ENCODE measurements at regions not wholly inside any gene's neighbourhood (a gene's known extent, or its start where the extent isn't known, plus 50 kb on each side); places are given as distances from the start of the nearest gene placed in this dataset.

DNA sequence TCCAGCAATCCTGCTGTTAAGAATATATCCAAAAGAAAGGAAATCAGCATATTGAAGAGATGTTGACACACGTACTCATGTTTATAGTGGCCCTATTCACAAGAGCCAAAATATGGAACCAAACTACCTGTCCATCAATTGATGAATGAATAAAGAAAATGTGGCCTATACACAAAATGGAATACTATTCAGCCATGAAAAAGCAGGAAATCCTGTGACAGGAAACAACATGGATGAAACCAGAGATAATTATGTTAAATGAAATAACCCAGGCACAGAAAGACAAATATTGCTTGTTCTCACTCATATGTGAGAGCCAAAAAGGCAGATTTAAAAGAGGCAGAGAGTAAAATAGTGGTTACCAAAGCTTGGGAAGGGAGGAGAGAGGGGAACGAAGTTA is 127.1 kb downstream of the KCNJ2 start:
- TF ChIP-seq ZNF274 (IDR thresholded peaks at IDR 0.05; ENCODE audit: low read depth, low read length) = no peak
- no peak overlapping the region for H3K4me3 ChIP-seq (ENCODE audit: low read length)

GRCh38 chr17:70297397-70297796 is 128.1 kb downstream of the KCNJ2 start:
- TF ChIP-seq ZNF274 (IDR thresholded peaks at IDR 0.05; ENCODE audit: low read depth, low read length) = no peak
- H3K4me3 ChIP-seq (ENCODE audit: low read length) = no peak overlapping the region

DNA sequence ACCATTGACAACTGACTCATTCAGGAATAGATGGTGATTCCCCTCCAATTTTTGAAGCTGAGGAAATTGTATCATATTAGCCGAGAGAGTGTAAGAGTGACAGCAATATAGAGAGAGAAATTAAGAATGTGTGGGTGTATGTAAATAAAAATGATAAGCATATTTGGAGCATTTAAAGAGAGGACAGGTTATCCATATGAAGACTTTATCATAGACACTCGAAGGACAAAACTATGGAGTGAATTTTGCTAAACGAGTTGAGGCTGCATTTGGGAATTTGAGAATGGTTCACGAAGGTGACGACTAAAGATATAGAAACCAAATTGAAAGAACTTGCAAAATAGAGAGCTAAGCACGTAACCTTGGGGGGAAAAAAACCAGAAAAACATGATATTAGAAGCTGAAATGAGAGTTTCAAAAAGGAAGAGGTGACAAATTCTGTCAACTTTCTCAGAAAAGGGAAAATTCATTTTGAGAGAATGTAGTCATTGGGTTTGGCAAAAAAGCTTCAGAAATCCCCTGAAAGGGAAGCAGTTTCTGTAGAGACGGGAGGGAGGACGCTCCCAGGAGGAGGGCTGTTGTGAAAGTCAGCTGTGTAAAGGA is 129.7 kb downstream of the KCNJ2 start:
- TF ChIP-seq ZNF274 (IDR thresholded peaks at IDR 0.05; ENCODE audit: low read depth, low read length) = no peak
- H3K4me3 ChIP-seq (ENCODE audit: low read length) = no peak overlapping the region; the same call in 1 of the 2 replicates

- TF ChIP-seq ZNF274 (IDR thresholded peaks at IDR 0.05; ENCODE audit: low read depth, low read length) = no peak
- no peak overlapping the region for H3K4me3 ChIP-seq (ENCODE audit: low read length)
These were observed 138.3 kb downstream of the KCNJ2 start for GRCh38 chr17:70307430-70308225.

DNA sequence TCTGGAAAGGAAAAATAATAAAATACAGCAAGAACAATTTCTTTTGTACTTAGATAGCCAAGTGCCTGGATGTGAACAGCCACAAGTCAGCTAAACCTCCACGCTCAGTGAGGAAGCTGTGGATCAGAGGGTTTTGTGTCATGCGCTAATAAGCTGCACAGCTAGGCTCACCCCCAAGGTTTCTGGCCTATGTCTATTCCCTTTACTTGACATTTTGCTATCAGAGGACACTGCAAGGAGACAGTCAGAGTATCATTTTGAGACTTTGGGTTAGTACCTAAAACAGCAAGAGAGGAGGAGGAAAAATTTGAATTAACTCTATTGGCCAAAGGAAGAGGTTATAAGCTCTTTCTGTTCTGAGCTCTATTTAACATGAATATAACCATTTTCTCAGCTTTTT is 139.3 kb downstream of the KCNJ2 start:
- TF ChIP-seq ZNF274 (IDR thresholded peaks at IDR 0.05; ENCODE audit: low read depth, low read length) = no peak
- H3K4me3 ChIP-seq (ENCODE audit: low read length) = no peak overlapping the region

- no peak for TF ChIP-seq ZNF274 (IDR thresholded peaks at IDR 0.05; ENCODE audit: low read depth, low read length)
These were observed 140.9 kb downstream of the KCNJ2 start for GRCh38 chr17:70310221-70310672.

DNA sequence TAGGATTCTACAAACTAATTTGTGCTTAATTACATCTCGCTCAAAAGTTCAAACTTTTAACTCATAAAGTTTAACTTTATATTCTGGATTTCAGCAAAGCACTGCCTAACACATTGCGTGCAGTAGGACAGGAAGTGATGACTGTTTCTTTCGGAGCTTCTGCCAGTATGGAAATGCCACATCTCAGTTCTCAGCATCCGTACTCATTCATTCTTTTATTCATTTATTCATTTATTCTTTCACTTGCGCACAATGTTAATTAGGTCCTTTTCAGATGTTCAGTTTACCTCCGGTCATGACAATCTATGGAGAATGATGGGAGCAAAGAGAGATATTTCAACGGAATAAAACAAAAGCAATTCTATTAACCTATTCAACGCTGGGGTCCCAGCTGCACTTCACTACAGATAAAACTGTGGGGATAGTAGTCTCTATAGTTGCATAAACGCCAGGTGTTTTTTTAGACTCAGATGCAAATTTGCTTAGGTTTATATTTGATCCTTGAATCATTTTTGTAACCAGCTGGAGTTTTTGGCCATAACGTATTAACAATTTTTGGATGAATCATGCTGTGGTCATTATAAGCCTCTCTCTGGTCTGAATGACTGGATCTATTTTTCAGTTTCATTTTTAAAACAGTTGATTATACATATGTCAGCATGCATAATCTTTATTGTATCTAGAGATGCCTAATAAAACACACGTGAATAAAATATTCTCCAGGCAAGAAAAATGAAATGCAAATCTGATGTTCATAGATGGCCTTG is 143.9 kb downstream of the KCNJ2 start:
- H3K4me3 ChIP-seq (ENCODE audit: low read length) = no peak overlapping the region
- no peak for TF ChIP-seq ZNF274 (IDR thresholded peaks at IDR 0.05; ENCODE audit: low read depth, low read length)

More at GRCh38 chr17:70310221-70310672, 140.9 kb downstream of the KCNJ2 start:
- no peak overlapping the region for H3K4me3 ChIP-seq (ENCODE audit: low read length)

GRCh38 chr17:70314096-70314495 is 144.8 kb downstream of the KCNJ2 start:
- no peak overlapping the region for H3K4me3 ChIP-seq (ENCODE audit: low read length)
- no peak for TF ChIP-seq ZNF274 (IDR thresholded peaks at IDR 0.05; ENCODE audit: low read depth, low read length)

DNA sequence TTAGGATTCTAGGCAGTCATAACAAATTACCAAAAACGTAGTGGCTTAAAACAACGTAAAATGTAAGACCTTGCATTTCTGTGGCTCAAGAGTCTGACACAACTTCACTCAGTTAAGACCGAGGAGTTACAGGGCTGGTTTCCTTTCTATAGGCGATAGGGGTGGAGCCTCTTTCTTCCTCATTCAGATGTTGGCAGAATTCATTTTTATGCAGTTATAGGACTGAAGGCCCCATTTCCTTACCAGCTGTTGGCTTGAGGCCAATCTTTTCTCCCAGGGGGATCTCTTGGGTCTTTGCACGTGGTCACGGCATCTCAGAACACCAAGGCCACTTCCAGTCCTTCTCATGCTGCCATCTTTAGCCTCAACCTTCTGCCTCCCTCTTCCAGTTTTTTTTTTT is 145.2 kb downstream of the KCNJ2 start:
- no peak overlapping the region for H3K4me3 ChIP-seq (ENCODE audit: low read length)
- TF ChIP-seq ZNF274 (IDR thresholded peaks at IDR 0.05; ENCODE audit: low read depth, low read length) = no peak

GRCh38 chr17:70317421-70317820 is 148.1 kb downstream of the KCNJ2 start:
- no peak for TF ChIP-seq ZNF274 (IDR thresholded peaks at IDR 0.05; ENCODE audit: low read depth, low read length)
- H3K4me3 ChIP-seq (ENCODE audit: low read length) = no peak overlapping the region

GRCh38 chr17:70318051-70318450 is 148.7 kb downstream of the KCNJ2 start:
- TF ChIP-seq ZNF274 (IDR thresholded peaks at IDR 0.05; ENCODE audit: low read depth, low read length) = no peak

DNA sequence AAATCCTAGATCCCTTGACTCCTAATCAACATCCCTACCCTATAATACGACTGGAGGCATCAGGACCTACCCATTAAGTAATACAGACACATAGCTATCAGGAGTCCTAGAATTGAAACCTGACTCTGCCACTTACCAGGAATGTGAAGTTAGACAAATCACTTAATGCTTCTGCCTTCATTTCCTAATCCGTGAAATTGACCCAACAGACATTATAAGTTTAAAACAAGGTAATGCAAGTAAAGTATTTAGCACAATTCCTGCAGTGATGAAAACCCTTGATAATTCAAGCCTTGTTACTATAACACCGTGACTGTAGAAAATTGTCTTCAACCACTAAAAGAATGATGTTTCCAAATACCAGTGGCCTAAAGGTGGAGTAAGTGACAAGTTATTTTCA is 150.2 kb downstream of the KCNJ2 start:
- no peak for TF ChIP-seq ZNF274 (IDR thresholded peaks at IDR 0.05; ENCODE audit: low read depth, low read length)
- no peak overlapping the region for H3K4me3 ChIP-seq (ENCODE audit: low read length)

More at GRCh38 chr17:70318051-70318450, 148.7 kb downstream of the KCNJ2 start:
- no peak overlapping the region for H3K4me3 ChIP-seq (ENCODE audit: low read length)

DNA sequence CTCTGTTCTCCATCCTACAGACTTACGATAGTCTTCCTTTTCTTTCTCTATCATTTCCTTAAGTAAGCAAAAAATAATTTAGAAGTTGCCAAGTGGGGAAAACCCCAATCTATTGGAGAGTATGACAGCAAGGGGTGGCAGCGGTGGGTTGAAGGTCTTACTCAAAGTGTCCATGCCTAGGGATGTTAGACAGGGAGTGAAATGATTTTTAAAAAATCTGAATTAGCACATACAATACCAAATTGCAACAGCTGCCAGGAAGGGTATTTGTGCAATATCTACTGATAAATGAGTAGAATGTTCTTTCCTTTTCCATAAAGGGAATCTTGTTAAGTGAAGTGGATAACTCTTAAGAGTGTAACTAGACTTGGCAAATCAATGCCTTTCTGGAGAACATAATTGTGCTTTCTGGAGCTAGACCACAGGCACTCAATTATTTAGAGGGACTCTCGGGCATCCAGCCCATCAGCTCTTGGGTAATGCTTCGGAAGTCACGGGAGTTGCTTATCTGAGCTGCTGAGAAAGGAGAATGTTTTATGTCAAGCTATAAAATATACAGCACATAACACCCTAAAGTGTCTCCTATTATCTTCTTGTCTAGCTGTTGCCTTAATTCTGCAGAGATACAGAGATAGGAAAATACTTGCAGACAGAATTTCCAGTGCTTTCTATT is 151.5 kb downstream of the KCNJ2 start:
- TF ChIP-seq ZNF274 (IDR thresholded peaks at IDR 0.05; ENCODE audit: low read depth, low read length) = no peak
- H3K4me3 ChIP-seq (ENCODE audit: low read length) = no peak overlapping the region

DNA sequence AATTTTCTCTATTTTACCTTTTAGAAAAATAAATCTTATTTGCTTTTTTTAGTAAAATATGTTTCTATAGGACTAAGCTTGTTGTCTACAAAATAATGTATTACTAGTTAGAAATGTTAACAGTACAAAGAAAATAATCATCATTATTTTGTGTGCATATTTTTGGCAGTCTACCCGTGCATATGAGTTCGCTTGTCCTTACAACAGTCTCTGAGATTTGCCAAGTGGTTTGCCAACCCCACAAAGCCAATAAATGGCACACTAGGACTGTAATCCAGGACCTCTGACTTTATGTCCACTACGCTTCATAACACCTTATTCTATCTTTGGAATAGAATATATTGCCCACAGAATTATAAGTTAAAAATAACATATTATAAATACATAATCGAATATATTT is 152.0 kb downstream of the KCNJ2 start:
- no peak overlapping the region for H3K4me3 ChIP-seq (ENCODE audit: low read length)
- no peak for TF ChIP-seq ZNF274 (IDR thresholded peaks at IDR 0.05; ENCODE audit: low read depth, low read length)

All from GM08714 (cell line).